Panc1 (cell line): ENCODE measurements at regions not wholly inside any gene's neighbourhood (a gene's known extent, or its start where the extent isn't known, plus 50 kb on each side); places are given as distances from the start of the nearest gene placed in this dataset.

ENCODE experiments used
- POLR2AphosphoS5 ChIP-seq: IDR thresholded peaks from 2 replicates; pipeline ENCODE4 v1.6.1; 2012; ENCODE audit warnings: mild to moderate bottlenecking, low read depth, low read length, moderate library complexity
- TF ChIP-seq, protein P1 (sequence below): fragments of 450-650 bp; IDR thresholded peaks from 2 replicates; pipeline ENCODE4 v1.5.1; 2017; ENCODE audit warnings: mild to moderate bottlenecking
- TF ChIP-seq, protein P2 (sequence below), 2 experiments: IDR thresholded peaks; 2 replicates each; pipeline ENCODE4 v1.6.1; 2011 to 2012; ENCODE audit warnings: low read depth in 2 of 2, control low read depth in 1 of 2, low read length in 1 of 2, mild to moderate bottlenecking in 1 of 2, moderate library complexity in 1 of 2; ENCODE audit not compliant: insufficient read depth in 1 of 2

DNA sequence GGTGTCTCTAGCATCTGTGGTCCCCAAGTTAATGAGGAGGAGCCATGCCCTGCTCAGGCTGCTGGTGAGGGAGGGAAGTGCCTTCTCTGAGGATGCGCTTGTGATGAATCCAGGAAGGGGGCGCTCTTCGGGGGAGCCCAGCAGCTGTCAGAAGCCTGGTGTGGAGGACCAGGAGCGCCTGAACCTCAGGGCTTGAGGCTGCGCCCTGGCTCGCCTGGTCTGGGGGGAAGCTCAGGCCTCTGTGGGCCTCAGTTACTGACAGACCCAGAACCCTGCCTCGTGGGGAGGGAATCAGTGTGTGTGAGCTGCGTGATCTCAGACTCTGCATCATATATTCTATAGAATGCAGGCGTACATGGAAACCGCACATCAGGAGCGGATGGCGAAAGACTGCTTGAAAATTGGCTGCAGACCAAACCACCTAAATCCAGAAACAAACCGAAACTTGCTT, 126.1 kb downstream of the SEC14L1 start:
- TF ChIP-seq, protein P1, sequence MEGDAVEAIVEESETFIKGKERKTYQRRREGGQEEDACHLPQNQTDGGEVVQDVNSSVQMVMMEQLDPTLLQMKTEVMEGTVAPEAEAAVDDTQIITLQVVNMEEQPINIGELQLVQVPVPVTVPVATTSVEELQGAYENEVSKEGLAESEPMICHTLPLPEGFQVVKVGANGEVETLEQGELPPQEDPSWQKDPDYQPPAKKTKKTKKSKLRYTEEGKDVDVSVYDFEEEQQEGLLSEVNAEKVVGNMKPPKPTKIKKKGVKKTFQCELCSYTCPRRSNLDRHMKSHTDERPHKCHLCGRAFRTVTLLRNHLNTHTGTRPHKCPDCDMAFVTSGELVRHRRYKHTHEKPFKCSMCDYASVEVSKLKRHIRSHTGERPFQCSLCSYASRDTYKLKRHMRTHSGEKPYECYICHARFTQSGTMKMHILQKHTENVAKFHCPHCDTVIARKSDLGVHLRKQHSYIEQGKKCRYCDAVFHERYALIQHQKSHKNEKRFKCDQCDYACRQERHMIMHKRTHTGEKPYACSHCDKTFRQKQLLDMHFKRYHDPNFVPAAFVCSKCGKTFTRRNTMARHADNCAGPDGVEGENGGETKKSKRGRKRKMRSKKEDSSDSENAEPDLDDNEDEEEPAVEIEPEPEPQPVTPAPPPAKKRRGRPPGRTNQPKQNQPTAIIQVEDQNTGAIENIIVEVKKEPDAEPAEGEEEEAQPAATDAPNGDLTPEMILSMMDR = no peak
- TF ChIP-seq POLR2AphosphoS5 = no peak
- TF ChIP-seq, protein P2, sequence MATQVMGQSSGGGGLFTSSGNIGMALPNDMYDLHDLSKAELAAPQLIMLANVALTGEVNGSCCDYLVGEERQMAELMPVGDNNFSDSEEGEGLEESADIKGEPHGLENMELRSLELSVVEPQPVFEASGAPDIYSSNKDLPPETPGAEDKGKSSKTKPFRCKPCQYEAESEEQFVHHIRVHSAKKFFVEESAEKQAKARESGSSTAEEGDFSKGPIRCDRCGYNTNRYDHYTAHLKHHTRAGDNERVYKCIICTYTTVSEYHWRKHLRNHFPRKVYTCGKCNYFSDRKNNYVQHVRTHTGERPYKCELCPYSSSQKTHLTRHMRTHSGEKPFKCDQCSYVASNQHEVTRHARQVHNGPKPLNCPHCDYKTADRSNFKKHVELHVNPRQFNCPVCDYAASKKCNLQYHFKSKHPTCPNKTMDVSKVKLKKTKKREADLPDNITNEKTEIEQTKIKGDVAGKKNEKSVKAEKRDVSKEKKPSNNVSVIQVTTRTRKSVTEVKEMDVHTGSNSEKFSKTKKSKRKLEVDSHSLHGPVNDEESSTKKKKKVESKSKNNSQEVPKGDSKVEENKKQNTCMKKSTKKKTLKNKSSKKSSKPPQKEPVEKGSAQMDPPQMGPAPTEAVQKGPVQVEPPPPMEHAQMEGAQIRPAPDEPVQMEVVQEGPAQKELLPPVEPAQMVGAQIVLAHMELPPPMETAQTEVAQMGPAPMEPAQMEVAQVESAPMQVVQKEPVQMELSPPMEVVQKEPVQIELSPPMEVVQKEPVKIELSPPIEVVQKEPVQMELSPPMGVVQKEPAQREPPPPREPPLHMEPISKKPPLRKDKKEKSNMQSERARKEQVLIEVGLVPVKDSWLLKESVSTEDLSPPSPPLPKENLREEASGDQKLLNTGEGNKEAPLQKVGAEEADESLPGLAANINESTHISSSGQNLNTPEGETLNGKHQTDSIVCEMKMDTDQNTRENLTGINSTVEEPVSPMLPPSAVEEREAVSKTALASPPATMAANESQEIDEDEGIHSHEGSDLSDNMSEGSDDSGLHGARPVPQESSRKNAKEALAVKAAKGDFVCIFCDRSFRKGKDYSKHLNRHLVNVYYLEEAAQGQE (IDR thresholded peaks at IDR 0.05; ENCODE audit: insufficient read depth in 1 of 2, low read depth in 2 of 2, low read length in 1 of 2) = no peak
